Activated T-cell treated with anti-CD3 and anti-CD28 coated beads, Interleukin-2, amount 50 U/mL, for 4 hours (primary cell): ENCODE measurements at regions not wholly inside any gene's neighbourhood (a gene's known extent, or its start where the extent isn't known, plus 50 kb on each side); places are given as distances from the start of the nearest gene placed in this dataset.
"Not testable (repeated sequence)": the region's sequence is repeated elsewhere in the genome, so short reads cannot be mapped to it uniquely, and the experiment has no call there.

Experiments used
- ATAC-seq, 2 donors: fragments of 200-7000 bp; cut with Tn5 transposase; one replicate each; pipeline ENCODE4 v1.10.0; 2021
- DNase-seq: peaks from one replicate; pipeline ENCODE4 v3.0.0-alpha.2; 2020
- H3K27me3 Mint-ChIP-seq: one replicate; pipeline ENCODE4 v1.8.0; 2021; ENCODE audit warnings: low read depth, mixed read lengths
- H3K36me3 Mint-ChIP-seq: one replicate; pipeline ENCODE4 v1.8.0; 2022; ENCODE audit warnings: mixed read lengths; ENCODE audit not compliant: insufficient read depth
- H3K4me1 Mint-ChIP-seq: one replicate; pipeline ENCODE4 v1.8.0; 2021; ENCODE audit warnings: low read depth, mixed read lengths
- H3K4me3 Mint-ChIP-seq: one replicate; pipeline ENCODE4 v1.8.0; 2021; ENCODE audit warnings: mild to moderate bottlenecking, moderate library complexity, mixed read lengths
- H3K9me3 Mint-ChIP-seq: one replicate; pipeline ENCODE4 v1.8.0; 2021; ENCODE audit warnings: mixed read lengths

- no peak overlapping the region for H3K4me3 Mint-ChIP-seq
- ATAC-seq (no peak), DNase-seq (no peak)
- no peaks in the 10 kb centered on the region for H3K27me3 Mint-ChIP-seq
- no peaks in the 10 kb centered on the region for H3K36me3 Mint-ChIP-seq
- no peaks in the 10 kb centered on the region for H3K9me3 Mint-ChIP-seq
- no peaks in the 10 kb centered on the region for H3K4me1 Mint-ChIP-seq
These were observed 156.4 kb upstream of the BOD1L1 start for GRCh38 chr4:13783800-13784411.

GRCh38 chr4:13793020-13793710, 165.6 kb upstream of the BOD1L1 start:
- Mint-ChIP-seq H3K36me3 (no peaks in the 10 kb centered on the region), H3K9me3 (no peaks in the 10 kb centered on the region), H3K4me1 (no peaks in the 10 kb centered on the region), H3K4me3 (no peak overlapping the region), H3K27me3 (no peaks in the 10 kb centered on the region)
- ATAC-seq (no peak), DNase-seq (no peak)

GRCh38 chr4:13794819-13795565, 167.5 kb upstream of the BOD1L1 start:
- Mint-ChIP-seq H3K36me3 (no peaks in the 10 kb centered on the region), H3K9me3 (no peaks in the 10 kb centered on the region), H3K4me1 (no peaks in the 10 kb centered on the region), H3K27me3 (no peaks in the 10 kb centered on the region), H3K4me3 (no peak overlapping the region)
- DNase-seq (no peak), ATAC-seq (no peak)

GRCh38 chr4:13797061-13797460, 169.5 kb upstream of the BOD1L1 start:
- ATAC-seq = no peak
- H3K4me3 Mint-ChIP-seq = no peak overlapping the region
- H3K27me3 Mint-ChIP-seq = no peaks in the 10 kb centered on the region
- H3K36me3 Mint-ChIP-seq = no peaks in the 10 kb centered on the region
- H3K9me3 Mint-ChIP-seq = no peaks in the 10 kb centered on the region
- DNase-seq = no peak
- no peaks in the 10 kb centered on the region for H3K4me1 Mint-ChIP-seq

GRCh38 chr4:13815231-13815630, 187.7 kb upstream of the BOD1L1 start:
- Mint-ChIP-seq H3K36me3 (no peaks in the 10 kb centered on the region), H3K27me3 (no peaks in the 10 kb centered on the region), H3K4me1 (no peaks in the 10 kb centered on the region), H3K9me3 (peaks cover 5% of the 10 kb centered on the region), H3K4me3 (no peak overlapping the region)
- ATAC-seq = no peak
- DNase-seq = no peak

- no peak for ATAC-seq
- H3K36me3 Mint-ChIP-seq = no peaks in the 10 kb centered on the region
- DNase-seq = no peak
- H3K4me3 Mint-ChIP-seq = no peak overlapping the region
- H3K27me3 Mint-ChIP-seq = no peaks in the 10 kb centered on the region
- H3K9me3 Mint-ChIP-seq = peaks cover 5% of the 10 kb centered on the region
- H3K4me1 Mint-ChIP-seq = no peaks in the 10 kb centered on the region
These were observed 188.9 kb upstream of the BOD1L1 start for GRCh38 chr4:13816472-13816871.

GRCh38 chr4:13821522-13821921, 194.0 kb upstream of the BOD1L1 start:
- H3K27me3 Mint-ChIP-seq = peaks cover 1% of the 10 kb centered on the region
- no peaks in the 10 kb centered on the region for H3K4me1 Mint-ChIP-seq
- ATAC-seq (no peak), DNase-seq (no peak)
- H3K4me3 Mint-ChIP-seq = no peak overlapping the region
- no peaks in the 10 kb centered on the region for H3K36me3 Mint-ChIP-seq
- H3K9me3 Mint-ChIP-seq = peaks cover 29% of the 10 kb centered on the region

GRCh38 chr4:13825822-13826221, 198.3 kb upstream of the BOD1L1 start:
- DNase-seq, H3K36me3 Mint-ChIP-seq, ATAC-seq, H3K27me3 Mint-ChIP-seq, H3K4me1 Mint-ChIP-seq, H3K4me3 Mint-ChIP-seq: not testable (repeated sequence)
- peaks cover 25% of the 10 kb centered on the region for H3K9me3 Mint-ChIP-seq

- Mint-ChIP-seq H3K27me3 (peaks cover 1% of the 10 kb centered on the region), H3K4me1 (no peaks in the 10 kb centered on the region), H3K9me3 (peaks cover 12% of the 10 kb centered on the region), H3K4me3 (no peak overlapping the region), H3K36me3 (no peaks in the 10 kb centered on the region)
- DNase-seq = no peak
- ATAC-seq = no peak
These were observed 201.9 kb upstream of the BOD1L1 start for GRCh38 chr4:13829457-13829856.

GRCh38 chr4:13830449-13830848, 202.9 kb upstream of the BOD1L1 start:
- no peak for ATAC-seq
- H3K27me3 Mint-ChIP-seq = peaks cover 1% of the 10 kb centered on the region

GRCh38 chr4:13833171-13833804, 205.8 kb upstream of the BOD1L1 start:
- H3K36me3 Mint-ChIP-seq = no peaks in the 10 kb centered on the region
- H3K27me3 Mint-ChIP-seq = peaks cover 2% of the 10 kb centered on the region
- DNase-seq (no peak), ATAC-seq (no peak)
- H3K9me3 Mint-ChIP-seq = no peaks in the 10 kb centered on the region
- H3K4me3 Mint-ChIP-seq = no peak overlapping the region
- H3K4me1 Mint-ChIP-seq = no peaks in the 10 kb centered on the region

More at GRCh38 chr4:13830449-13830848, 202.9 kb upstream of the BOD1L1 start:
- H3K36me3 Mint-ChIP-seq = no peaks in the 10 kb centered on the region
- no peak for DNase-seq
- H3K4me3 Mint-ChIP-seq = no peak overlapping the region
- H3K4me1 Mint-ChIP-seq = no peaks in the 10 kb centered on the region
- peaks cover 8% of the 10 kb centered on the region for H3K9me3 Mint-ChIP-seq

GRCh38 chr4:13836946-13837912, 209.7 kb upstream of the BOD1L1 start:
- H3K4me1 Mint-ChIP-seq = no peaks in the 10 kb centered on the region
- DNase-seq = no peak
- H3K4me3 Mint-ChIP-seq = no peak overlapping the region
- H3K9me3 Mint-ChIP-seq = no peaks in the 10 kb centered on the region
- H3K36me3 Mint-ChIP-seq = no peaks in the 10 kb centered on the region
- no peak for ATAC-seq
- peaks cover 2% of the 10 kb centered on the region for H3K27me3 Mint-ChIP-seq

- Mint-ChIP-seq H3K9me3 (peaks cover 5% of the 10 kb centered on the region), H3K27me3 (peaks cover 2% of the 10 kb centered on the region), H3K36me3 (no peaks in the 10 kb centered on the region), H3K4me3 (no peak overlapping the region), H3K4me1 (no peaks in the 10 kb centered on the region)
- ATAC-seq (no peak), DNase-seq (no peak)
These were observed 213.1 kb upstream of the BOD1L1 start for GRCh38 chr4:13840502-13841190.
